Fibroblast of skin of scalp (primary cell): ENCODE measurements at regions not wholly inside any gene's neighbourhood (a gene's known extent, or its start where the extent isn't known, plus 50 kb on each side); places are given as distances from the start of the nearest gene placed in this dataset.
"Not testable (repeated sequence)": the region's sequence is repeated elsewhere in the genome, so short reads cannot be mapped to it uniquely, and the experiment has no call there.

Experiments used
- DNase-seq: peaks from one replicate; pipeline ENCODE4 v3.0.0-alpha.2; 2013

DNA sequence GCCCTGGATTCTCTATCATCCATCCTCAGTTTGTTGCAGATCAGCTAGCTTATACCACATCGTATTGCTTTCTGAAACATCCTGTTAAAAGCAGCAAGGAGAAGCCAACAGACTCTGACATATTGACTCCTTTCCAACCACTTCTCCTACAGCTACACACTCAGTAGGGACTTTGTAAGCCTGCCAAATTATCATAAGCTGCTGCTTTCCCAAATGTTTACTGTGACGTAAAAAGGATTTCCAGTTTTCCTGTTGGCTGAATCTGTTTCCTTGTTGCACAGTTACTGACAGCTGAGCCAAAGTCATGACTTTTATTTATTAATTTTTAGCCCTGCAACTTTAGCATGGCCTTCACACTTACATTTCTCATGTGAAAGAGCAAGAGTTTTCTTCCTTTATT is 294.3 kb downstream of the KCNJ3 start:
- DNase-seq: no peak

DNA sequence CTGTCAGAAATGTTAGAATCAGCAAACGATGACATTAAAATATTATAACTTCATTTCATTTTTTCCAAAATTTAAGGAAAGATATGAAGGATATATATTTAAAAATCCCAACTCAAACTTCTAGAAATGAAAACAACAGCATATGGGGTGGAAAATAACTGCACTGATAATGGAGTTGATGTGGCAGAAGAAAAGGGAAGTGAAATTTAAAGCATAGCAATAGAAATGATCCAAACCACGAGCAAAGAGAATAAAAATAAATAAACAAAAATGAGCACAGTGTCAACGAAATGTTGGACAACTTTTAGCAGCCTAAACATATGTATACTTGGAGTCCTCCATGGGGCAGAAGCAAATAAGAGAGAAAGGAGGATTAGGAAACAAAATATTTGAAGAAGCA is 280.2 kb downstream of the KCNJ3 start:
- no peak for DNase-seq

DNA sequence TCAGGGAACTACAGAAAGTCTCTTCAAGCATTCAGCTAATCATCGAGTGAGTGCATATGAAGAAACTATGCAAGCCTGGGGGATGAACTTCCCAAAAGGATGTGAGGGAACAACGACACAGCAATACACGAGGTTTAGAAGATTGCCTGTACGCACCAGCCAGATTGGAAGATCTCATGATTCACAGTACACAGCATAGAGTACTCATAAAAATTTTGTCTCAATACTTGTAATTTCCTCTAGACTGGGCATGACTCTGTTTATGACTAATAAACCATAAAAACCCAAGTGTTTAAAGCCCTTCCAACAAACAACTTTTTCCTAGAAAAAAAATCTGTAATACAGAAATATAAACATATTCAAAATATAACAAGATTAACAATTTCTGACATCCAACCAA is 279.7 kb downstream of the KCNJ3 start:
- no peak for DNase-seq

DNA sequence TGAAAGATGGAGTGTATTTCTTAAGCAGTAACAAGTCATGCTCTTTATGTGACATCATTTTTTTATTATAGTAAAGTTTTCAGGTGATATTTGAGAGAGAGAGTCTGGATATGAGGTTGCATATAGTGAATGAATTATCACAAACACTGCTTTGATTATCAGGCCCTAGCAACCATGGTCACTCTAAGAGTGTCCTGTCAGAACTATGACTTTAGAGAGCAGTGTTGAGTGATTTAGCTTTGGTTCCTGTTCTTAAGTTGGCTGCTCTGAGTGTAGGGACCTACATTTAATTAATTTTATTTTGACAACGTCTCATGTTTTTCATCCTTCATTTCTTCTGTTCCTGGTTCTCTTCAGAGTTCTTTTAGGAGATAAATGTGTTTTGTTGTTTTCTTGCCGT is 275.5 kb downstream of the KCNJ3 start:
- no peak for DNase-seq

DNA sequence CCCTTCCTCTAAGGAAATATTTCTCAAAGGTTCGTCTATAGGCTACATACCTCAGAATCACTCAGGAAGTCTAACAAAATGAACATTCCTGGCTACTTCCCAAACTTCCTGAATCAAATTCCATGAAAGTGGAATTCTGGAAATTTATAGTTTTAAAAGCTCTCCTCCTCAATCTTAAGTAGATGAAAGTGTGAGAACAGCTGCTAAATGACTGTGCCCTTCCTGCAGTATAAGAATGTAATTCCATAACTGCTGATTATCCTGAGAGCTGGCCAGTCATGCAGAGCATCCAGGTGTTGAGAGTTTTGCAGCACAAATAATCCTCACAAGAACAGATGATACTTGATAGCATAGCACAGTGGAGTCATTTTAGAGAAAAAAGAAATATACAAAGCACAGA is 265.0 kb downstream of the KCNJ3 start:
- DNase-seq: no peak

DNA sequence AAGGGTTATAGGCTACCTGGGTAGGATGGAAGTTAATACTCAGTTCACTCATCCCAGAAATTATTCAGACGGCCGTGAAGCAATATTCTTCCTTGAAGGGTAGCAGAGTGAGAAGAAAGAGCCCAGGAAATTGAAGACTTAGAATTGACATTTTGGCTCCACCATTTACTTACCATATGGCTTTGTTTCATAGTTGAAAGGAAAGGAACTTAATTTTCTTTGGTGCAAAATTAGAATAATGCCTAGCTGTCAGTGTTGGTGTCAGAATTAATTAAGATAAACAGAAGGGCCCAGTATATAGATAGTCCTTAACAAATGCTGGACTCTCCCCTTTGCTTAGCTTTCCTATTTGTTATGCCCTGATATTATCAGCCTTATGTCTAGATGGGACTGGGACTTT is 263.2 kb downstream of the KCNJ3 start:
- DNase-seq: no peak

DNA sequence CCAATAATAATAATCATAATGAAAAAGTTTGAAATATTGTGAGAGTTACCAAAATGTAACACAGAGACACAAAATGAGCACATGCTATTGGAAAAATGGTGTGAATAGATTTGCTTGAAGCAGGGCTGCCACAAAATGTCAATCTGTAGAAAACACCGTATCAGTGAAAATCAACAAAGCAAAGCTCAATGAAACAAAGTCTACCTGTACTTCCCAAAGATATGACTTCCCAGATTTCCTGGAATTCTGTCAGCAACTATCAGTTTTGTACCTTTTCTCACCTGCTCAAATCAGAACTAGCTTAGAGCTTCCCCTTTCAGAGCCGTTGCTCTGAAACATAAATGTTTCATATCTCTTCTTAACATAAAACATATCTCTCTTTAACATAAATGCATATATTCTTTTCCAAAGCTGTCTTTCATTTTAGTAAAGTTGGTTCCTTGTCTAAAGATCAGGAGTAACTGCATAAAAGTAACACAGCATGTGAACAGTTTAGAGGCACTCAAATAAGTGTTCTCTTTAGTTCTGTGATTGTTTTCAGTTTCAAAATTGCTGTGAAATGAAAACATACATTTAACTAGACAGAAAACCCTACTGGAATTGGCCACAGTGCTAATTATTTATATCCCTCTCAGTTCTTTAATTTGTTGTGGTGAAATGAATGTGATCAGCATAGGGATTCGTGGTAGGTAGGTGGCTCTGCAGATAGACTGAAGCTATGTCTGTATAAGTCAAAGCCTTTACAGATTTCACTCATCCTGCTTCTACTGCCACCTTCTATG is 262.5 kb downstream of the KCNJ3 start:
- no peak for DNase-seq

DNA sequence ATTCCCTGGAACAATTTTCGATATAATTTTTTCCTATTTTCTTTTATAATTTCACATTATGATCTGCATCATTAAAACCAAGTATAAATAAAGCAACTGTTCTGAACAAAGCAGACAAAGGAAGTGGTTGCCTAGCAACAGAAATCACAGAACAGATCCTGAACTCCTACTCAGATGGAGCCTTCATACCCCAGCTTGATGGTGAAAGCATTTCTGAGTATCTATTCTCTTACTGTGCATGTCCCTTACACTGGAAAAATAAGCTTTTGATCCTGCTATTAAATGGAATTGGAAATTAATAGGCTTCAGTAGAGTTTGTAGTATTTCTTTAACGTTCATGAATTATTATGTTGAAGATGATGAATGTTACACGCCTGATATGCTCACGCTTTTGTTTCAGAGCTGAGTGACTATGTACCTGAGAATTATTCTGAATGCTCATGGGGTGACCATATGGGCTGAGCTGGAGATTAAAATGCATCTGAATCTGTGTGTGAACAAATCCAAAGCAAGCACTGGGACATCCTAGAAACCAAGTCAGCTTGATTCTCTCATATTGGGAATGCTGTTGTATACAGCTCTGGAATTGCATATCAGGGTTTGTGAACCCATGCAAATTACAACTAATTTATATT is 254.0 kb downstream of the KCNJ3 start:
- DNase-seq: no peak

DNA sequence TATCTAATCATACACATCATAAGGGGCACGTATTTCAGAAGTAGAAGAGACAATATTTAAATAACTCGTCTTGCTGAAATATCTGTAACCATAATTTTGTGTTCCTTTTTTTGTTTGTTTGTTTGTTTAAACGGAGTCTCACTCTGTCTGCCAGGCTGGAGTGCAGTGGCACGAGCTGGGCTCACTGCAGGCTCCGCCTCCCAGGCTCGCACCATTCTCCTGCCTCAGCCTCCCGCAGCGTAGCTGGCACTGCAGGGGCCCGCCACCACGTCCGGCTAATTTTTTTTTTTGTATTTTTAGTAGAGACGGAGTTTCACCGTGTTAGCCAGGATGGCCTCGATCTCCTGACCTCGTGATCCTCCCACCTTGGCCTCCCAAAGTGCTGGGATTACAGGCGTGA is 248.9 kb downstream of the KCNJ3 start:
- DNase-seq: not testable (repeated sequence)

DNA sequence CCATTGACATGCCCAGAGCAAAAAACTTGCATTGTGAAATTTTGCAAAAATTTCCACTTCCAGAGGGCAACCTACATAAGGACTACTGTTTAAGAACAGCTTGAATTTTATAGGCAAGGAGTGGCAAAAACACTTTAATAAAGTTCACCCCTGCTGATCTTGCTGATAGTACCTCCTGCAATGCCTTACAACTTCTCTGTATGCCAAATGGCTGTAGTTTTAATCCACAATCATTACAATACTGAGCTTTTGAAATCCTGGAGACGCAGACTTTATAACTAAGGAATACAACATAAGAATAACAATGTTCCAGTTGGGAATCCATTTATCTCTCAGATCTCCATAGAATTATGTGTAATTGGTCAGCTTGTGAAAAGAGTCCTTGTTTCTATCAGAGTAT is 247.5 kb downstream of the KCNJ3 start:
- DNase-seq: no peak

DNA sequence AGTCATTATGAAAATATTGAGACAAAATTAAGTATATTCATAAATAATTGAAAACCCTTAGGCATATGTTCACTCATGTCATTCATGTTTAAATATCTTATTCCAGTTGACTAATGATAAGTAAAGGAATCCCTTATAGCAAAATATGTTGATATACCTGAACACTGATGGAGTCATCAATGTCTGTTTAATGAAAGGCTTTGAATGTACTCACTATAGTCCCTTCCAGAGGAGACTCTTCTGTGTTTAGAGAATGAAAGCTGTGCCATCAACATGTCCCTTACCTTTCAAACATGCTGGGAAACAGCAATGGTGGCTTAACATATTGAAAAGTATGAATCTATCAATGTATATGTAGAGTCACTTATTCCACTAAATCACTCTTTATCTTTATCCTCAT is 242.9 kb downstream of the KCNJ3 start:
- DNase-seq: no peak

DNA sequence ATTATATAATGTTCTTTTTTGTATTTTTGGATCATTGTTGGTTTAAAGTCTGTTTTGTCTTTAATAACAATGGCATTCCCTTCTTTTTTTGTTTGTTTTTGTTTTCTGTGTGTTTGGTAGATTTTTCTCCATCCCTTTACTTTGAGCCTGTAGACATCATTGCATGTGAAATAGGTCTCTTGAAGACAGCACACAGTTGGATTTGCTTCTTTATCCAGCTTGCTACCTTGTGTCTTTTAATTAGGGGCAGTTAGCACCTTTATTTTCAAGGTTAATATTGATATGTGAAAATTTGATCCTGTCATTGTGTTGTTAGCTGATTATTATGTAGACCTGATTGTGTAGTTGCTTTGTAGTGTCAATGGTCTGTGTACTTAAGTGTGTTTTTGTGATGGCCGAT is 235.7 kb downstream of the KCNJ3 start:
- no peak for DNase-seq

DNA sequence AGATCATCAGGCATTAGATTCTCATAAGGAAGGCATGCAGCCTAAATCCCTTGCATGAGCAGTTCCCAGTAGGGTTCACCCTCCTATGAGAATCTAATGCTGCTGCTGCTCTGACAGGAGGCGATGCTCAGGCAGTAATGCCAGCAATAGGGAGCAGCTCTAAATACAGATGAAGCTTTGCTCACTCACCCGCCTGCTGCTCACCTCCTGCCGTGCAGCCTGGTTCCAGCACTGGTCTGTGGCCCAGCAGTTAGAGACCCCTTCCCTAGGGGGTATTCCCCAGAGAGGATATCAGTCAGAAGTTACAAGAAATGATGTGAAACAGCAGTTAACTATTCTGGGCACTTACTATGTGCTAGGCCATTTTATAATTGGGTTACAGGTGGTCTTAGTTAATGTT is 226.0 kb downstream of the KCNJ3 start:
- no peak for DNase-seq

DNA sequence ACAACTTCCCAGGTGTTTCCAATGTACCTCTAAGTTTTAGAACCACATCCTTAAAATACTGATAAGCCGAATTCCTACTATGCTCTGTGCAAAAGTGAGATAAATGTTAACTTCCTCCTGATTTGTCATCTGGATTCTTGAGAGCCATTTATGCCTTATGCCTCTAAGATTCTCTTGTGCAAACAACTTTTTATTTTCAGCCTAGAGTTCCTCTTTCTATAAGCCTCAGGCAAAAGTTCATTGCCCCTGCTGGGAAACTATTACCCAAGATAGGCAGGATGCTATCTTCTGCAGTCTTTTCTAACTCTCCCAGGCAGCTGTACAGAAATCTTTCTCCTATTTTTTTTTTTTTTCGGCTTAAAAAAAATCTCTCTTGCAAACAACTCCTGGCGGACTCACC is 216.1 kb downstream of the KCNJ3 start:
- DNase-seq: no peak

DNA sequence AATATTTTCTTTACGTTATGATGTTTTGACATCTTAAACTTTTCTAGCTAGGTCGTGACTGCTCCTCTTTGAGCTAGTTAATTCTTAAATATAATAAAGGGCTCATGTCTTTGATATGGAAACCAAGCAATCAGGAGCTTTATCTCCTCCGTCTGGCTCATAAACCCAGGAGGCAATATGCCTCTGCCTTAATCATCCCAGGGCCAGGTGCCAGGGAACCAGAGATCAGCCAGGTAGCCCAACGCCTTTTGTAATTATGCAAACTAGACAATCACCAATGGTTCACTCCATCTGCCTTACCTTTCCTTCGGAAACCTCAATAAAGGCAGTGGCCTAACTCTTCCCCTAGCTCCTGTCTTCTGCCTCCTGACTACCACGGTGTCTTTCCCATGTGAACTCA is 213.7 kb downstream of the KCNJ3 start:
- DNase-seq: no peak

DNA sequence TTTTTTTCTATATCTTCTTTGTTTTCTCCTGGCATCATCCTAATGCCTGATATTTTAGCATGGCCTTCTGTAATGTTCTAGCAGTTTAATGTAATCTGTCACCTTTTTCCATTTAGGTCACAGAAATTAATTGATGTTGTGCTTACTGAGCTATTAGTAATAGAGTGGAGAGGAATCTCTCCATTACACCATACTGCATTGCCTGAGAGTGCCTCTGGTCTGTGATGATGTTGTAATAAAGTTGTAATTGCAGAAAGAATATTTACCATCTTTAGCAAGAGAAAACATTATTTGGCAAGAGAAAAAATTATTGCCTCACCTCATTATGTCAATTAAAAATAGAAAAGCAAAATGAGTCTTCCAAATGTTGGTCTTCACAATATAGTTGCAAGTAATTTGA is 213.2 kb downstream of the KCNJ3 start:
- DNase-seq: no peak

DNA sequence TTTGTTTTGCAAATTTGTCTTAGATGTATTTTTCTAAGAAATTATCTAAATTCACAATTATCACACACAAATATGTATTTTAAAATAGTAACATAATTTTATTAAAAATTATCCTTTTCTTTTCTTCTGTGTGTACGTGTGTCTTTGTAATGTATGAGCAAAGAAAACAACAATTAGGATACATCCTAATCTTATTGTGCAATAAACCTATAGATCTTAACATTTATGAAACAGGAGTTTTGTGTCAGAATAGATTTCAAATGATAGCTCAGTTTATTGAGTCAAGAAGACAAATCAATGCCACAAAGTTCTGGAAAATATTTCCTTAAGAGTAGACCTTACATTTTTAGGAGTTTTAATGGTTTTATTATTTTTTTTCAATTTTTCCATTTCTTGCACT is 212.2 kb downstream of the KCNJ3 start:
- DNase-seq: no peak

DNA sequence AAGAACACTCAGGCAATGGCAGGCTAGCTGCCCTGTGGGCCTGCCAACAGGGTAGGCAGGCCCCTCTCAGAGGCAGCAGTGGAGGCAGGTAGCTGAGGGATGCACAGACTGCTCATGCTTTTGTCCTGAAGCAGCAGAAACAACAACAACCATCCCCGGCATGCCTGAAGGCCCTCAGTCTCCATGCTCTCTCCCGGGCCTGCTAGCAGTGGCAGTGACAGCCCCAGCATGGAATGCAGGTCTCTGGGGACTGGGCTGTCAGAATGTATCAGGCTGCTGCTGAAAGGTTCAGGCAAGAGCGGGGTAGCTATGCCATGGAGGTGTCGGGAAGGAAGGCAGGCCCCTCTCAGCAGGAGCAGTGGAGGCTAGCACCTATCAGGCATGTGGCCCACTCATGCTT is 209.8 kb downstream of the KCNJ3 start:
- no peak for DNase-seq
